ENCODE measurements at regions not wholly inside any gene's neighbourhood (a gene's known extent, or its start where the extent isn't known, plus 50 kb on each side); places are given as distances from the start of the nearest gene placed in this dataset.
A peak's percentile ranks its signal among the peaks of the same experiment; 100 is the strongest.

- FAIRE-seq, result no peak
- no peak for DNase-seq (ENCODE audit: insufficient read length, low spot score)
- TF ChIP-seq CTCF (IDR thresholded peaks at IDR 0.05; ENCODE audit: insufficient read depth, missing control alignments), result no peak
These were observed 390.0 kb upstream of the SLC8A1 start for GRCh38 chr2:40841856-40842255.

GRCh38 chr2:40844353-40845277 lies 392.7 kb upstream of the SLC8A1 start:
- no peak for FAIRE-seq

GRCh38 chr2:40851661-40852060 lies 399.8 kb upstream of the SLC8A1 start:
- DNase-seq (ENCODE audit: insufficient read length, low spot score) (no peak), FAIRE-seq (no peak)
- TF ChIP-seq CTCF (IDR thresholded peaks at IDR 0.05; ENCODE audit: insufficient read depth, missing control alignments), result no peak

More at GRCh38 chr2:40844353-40845277, 392.7 kb upstream of the SLC8A1 start:
- DNase-seq (ENCODE audit: insufficient read length, low spot score), result no peak
- peak; percentile 10 for TF ChIP-seq CTCF (IDR thresholded peaks at IDR 0.05; ENCODE audit: insufficient read depth, missing control alignments)

GRCh38 chr2:40859617-40860016 lies 407.7 kb upstream of the SLC8A1 start:
- DNase-seq (ENCODE audit: insufficient read length, low spot score), result no peak
- no peak for FAIRE-seq
- no peak for TF ChIP-seq CTCF (IDR thresholded peaks at IDR 0.05; ENCODE audit: insufficient read depth, missing control alignments)

- FAIRE-seq, result no peak
- no peak for TF ChIP-seq CTCF (IDR thresholded peaks at IDR 0.05; ENCODE audit: insufficient read depth, missing control alignments)
- no peak for DNase-seq (ENCODE audit: insufficient read length, low spot score)
These were observed 415.9 kb upstream of the SLC8A1 start for GRCh38 chr2:40867829-40868228.

GRCh38 chr2:40872580-40872979 lies 420.7 kb upstream of the SLC8A1 start:
- no peak for FAIRE-seq
- DNase-seq (ENCODE audit: insufficient read length, low spot score), result no peak
- TF ChIP-seq CTCF (IDR thresholded peaks at IDR 0.05; ENCODE audit: insufficient read depth, missing control alignments), result no peak

- no peak for DNase-seq (ENCODE audit: insufficient read length, low spot score)
- TF ChIP-seq CTCF (IDR thresholded peaks at IDR 0.05; ENCODE audit: insufficient read depth, missing control alignments), result no peak
- FAIRE-seq, result no peak
These were observed 422.5 kb upstream of the SLC8A1 start for GRCh38 chr2:40874380-40874779.

Measured in D721Med (cell line).